22Rv1 (cell line): ENCODE measurements at regions not wholly inside any gene's neighbourhood (a gene's known extent, or its start where the extent isn't known, plus 50 kb on each side); places are given as distances from the start of the nearest gene placed in this dataset.

ENCODE experiments used
- H3K27ac ChIP-seq: fragments of 450-650 bp; 2 replicates; pipeline ENCODE4 v1.5.1; 2017
- CTCF ChIP-seq: fragments of 450-650 bp; IDR thresholded peaks from 2 replicates; pipeline ENCODE4 v1.5.1; 2017; ENCODE audit warnings: mild to moderate bottlenecking
- ZFX ChIP-seq: fragments of 450-650 bp; IDR thresholded peaks from 2 replicates; pipeline ENCODE4 v1.6.1; 2017; ENCODE audit warnings: antibody characterized with exemption, borderline replicate concordance

DNA sequence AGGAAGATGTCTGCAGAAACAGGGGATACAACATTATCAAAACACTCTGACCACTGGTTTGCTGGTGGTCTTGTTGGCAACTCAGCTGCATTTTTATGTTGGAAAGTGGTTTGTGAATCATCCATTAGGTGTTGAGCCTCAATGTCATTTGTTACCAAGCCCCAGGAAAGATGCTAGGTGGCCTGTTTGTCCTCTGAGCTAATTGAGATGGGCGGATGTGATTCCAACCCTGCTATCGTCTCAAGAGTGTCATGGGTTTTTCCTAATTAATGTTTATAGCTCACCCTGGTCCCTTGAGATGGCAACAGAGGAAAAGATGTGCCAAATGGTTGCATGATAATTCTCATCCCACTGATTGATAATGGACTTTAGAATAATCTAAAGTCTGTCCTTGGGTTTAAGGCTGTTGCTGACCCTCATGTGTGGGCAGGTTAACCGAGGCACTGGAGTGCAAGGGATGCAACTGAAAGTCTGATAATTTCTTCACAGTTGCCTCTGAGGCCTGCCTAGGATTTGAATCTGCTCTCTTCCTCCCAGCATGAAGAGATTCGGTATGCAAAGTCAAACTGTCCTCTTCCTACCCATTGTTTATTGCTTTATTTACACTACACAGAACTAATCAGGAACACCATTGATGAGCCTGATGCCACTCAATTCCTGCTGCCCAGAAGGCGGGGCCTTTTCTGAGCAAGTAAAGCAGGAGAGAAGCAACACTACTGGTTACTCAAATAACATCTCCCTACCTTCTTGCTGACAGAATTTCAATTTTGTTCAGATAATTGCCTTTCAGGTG, 166.2 kb upstream of the TBC1D5 start:
- no peak overlapping the region for H3K27ac ChIP-seq
- TF ChIP-seq ZFX = no peak
- TF ChIP-seq CTCF = no peak

- no peak for TF ChIP-seq CTCF
- no peak overlapping the region for H3K27ac ChIP-seq
Measured at GRCh38 chr3:17905996-17906395, 163.6 kb upstream of the TBC1D5 start.

GRCh38 chr3:17901893-17902292, 159.5 kb upstream of the TBC1D5 start:
- no peak overlapping the region for H3K27ac ChIP-seq
- TF ChIP-seq ZFX = no peak

GRCh38 chr3:17894434-17895060, 152.1 kb upstream of the TBC1D5 start:
- no peak overlapping the region for H3K27ac ChIP-seq
- TF ChIP-seq CTCF (peak; percentile 47), ZFX (no peak)

GRCh38 chr3:17891139-17891856, 148.9 kb upstream of the TBC1D5 start:
- TF ChIP-seq CTCF = no peak
- TF ChIP-seq ZFX = no peak
- H3K27ac ChIP-seq = peak overlapping the region; percentile 58

DNA sequence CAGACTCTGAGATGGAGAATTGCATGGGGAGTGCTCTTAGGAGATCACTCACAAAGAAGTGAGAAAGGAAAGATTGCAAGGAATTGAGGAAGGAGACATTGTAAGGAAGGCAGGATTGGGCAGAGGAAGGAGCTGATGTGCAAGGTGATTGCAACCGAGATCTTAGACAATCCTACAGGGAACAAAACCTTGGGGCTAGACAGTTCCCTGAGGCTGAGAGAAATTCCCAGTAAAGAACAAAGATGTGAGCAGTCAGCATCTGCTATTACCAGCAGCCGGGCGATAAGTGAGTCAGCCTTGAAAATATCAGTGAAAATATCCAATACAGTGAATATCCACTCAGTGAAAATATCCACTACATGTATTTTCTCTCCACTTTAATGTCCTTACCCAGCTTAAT, 143.6 kb upstream of the TBC1D5 start:
- no peak for TF ChIP-seq ZFX
- no peak for TF ChIP-seq CTCF
- H3K27ac ChIP-seq = no peak overlapping the region

- H3K27ac ChIP-seq = no peak overlapping the region
- TF ChIP-seq ZFX = no peak
- no peak for TF ChIP-seq CTCF
Measured at GRCh38 chr3:17882981-17883380, 140.6 kb upstream of the TBC1D5 start.
